Esophagus squamous epithelium (tissue), 5 donors: ENCODE measurements at regions not wholly inside any gene's neighbourhood (a gene's known extent, or its start where the extent isn't known, plus 50 kb on each side); places are given as distances from the start of the nearest gene placed in this dataset.

Source experiments
- DNase-seq: peaks from one replicate; lab custom pipeline; 2025; lab: John Stamatoyannopoulos, UW
- H3K27ac ChIP-seq, 4 donors: fragments of 200-600 bp; sonication (generic); one replicate each; pipeline ENCODE4 v1.5.1; 2016 to 2019; ENCODE audit warnings: mild to moderate bottlenecking in 1 of 4
- H3K27me3 ChIP-seq, 4 donors: fragments of 200-600 bp; sonication (generic); 1 replicate in 3 of 4; 2 replicates in 1 of 4; pipeline versions ENCODE4 v1.5.1 to v1.6.0; 2017 to 2021; ENCODE audit warnings: antibody characterized with exemption in 1 of 4
- H3K36me3 ChIP-seq, 3 donors: fragments of 200-600 bp; sonication (generic); one replicate each; pipeline ENCODE4 v1.5.1; 2016 to 2019
- H3K4me1 ChIP-seq, 3 donors: fragments of 200-600 bp; sonication (generic); one replicate each; pipeline ENCODE4 v1.5.1; 2017 to 2019
- H3K4me3 ChIP-seq, 4 donors: fragments of 200-600 bp; sonication (generic); 1 replicate in 3 of 4; 2 replicates in 1 of 4; pipeline ENCODE4 v1.5.1; 2016 to 2019; ENCODE audit warnings: mild to moderate bottlenecking in 2 of 4, moderate library complexity in 1 of 4
- H3K9me3 ChIP-seq, 3 donors: fragments of 200-600 bp; sonication (generic); one replicate each; pipeline ENCODE4 v1.5.1; 2016 to 2019
- CTCF ChIP-seq, 6 experiments: fragments of 450-650 bp in 4 of 6; fragments of 200-600 bp in 2 of 6; sonication (generic) in 2 of 6; IDR thresholded peaks; one replicate each; pipeline ENCODE4 v1.5.1; 2016 to 2019; ENCODE audit warnings: antibody characterized with exemption in 6 of 6, mild to moderate bottlenecking in 4 of 6, moderate library complexity in 4 of 6
- POLR2A ChIP-seq, 4 donors: fragments of 450-650 bp; IDR thresholded peaks; one replicate each; pipeline ENCODE4 v1.6.1; 2017; ENCODE audit warnings: antibody characterized with exemption in 4 of 4, mild to moderate bottlenecking in 4 of 4, moderate library complexity in 3 of 4
- WGBS, 2 donors: methylation state at CpG; one replicate each; pipeline ENCODE4 v1.1.5; 2018; 5-methylcytosine and 5-hydroxymethylcytosine counted together
- intact Hi-C: fragments of 100-400 bp; cut with DNase I; formaldehyde crosslinking; loops from one replicate; pipeline ENCODE4 v1.15.0; 2022
- donor health status: DM: yes; HTN: yes; CAD: no.

- Histone ChIP-seq H3K36me3 (peaks cover 0 to 29% (median 8%) of the 10 kb centered on the region in 3 donors), H3K27ac (peak overlapping the region in 1 of 4 donors; percentile 5), H3K9me3 (peaks cover 0 to 9% (median 7%) of the 10 kb centered on the region in 3 donors), H3K4me1 (peaks cover 0 to 58% (median 0%) of the 10 kb centered on the region in 3 donors), H3K27me3 (no peaks in the 10 kb centered on the region), H3K4me3 (no peak overlapping the region)
- no peak for TF ChIP-seq POLR2A (IDR thresholded peaks at IDR 0.05)
- no peak for TF ChIP-seq CTCF (IDR thresholded peaks at IDR 0.05)
- intact Hi-C loops: no loop called here
- DNase-seq: no peak
- 80 to 84% methylated on average over 8 of the region's 8 CpGs for WGBS, 2 donors
These were observed 100.3 kb upstream of the DOCK9 start for GRCh38 chr13:99078017-99078771.

DNA sequence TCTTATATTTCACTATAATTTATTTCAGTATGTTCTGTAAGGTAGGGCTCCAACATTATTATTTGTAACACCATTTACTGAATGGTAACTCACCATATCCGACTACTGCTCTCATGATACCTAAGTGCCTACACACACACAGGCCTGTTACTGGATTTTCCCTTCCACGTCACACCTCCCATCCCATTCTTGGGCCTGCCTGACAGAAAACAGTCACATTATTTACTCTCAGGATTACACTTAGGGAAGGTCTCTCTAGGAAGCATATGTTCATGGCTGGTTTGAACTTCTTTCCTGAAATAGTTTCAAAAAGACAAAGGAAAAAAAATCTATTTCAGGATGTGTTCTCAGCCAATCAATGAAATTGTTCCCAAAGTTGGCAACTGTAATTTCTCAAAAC, 102.3 kb upstream of the DOCK9 start:
- Histone ChIP-seq H3K4me1 (peaks cover 6 to 77% (median 8%) of the 10 kb centered on the region in 3 donors), H3K9me3 (no peaks in the 10 kb centered on the region), H3K27ac (peak overlapping the region in 2 of 4 donors; percentile 2 to 54), H3K4me3 (no peak overlapping the region), H3K27me3 (no peaks in the 10 kb centered on the region), H3K36me3 (peaks cover 0 to 10% (median 0%) of the 10 kb centered on the region in 3 donors)
- no peak for DNase-seq
- TF ChIP-seq CTCF (IDR thresholded peaks at IDR 0.05) (no peak), POLR2A (IDR thresholded peaks at IDR 0.05) (no peak)
- 55 to 76% methylated on average over 2 of the region's 2 CpGs for WGBS, 2 donors
- intact Hi-C loops: no loop called here

GRCh38 chr13:99083981-99084380, 106.1 kb upstream of the DOCK9 start:
- no peaks in the 10 kb centered on the region for H3K9me3 ChIP-seq
- H3K4me1 ChIP-seq: peaks cover 6 to 63% (median 15%) of the 10 kb centered on the region in 3 donors
- DNase-seq: no peak
- H3K27me3 ChIP-seq: no peaks in the 10 kb centered on the region
- 59 to 62% methylated on average over 2 of the region's 2 CpGs for WGBS, 2 donors
- H3K36me3 ChIP-seq: no peaks in the 10 kb centered on the region
- intact Hi-C loops: no loop called here
- H3K4me3 ChIP-seq: peak overlapping the region; percentile 81 to 94 (median 91)
- TF ChIP-seq CTCF (IDR thresholded peaks at IDR 0.05) (no peak), POLR2A (IDR thresholded peaks at IDR 0.05) (no peak)
- peak overlapping the region in 3 of 4 donors; percentile 97 to 99 (median 98) for H3K27ac ChIP-seq

DNA sequence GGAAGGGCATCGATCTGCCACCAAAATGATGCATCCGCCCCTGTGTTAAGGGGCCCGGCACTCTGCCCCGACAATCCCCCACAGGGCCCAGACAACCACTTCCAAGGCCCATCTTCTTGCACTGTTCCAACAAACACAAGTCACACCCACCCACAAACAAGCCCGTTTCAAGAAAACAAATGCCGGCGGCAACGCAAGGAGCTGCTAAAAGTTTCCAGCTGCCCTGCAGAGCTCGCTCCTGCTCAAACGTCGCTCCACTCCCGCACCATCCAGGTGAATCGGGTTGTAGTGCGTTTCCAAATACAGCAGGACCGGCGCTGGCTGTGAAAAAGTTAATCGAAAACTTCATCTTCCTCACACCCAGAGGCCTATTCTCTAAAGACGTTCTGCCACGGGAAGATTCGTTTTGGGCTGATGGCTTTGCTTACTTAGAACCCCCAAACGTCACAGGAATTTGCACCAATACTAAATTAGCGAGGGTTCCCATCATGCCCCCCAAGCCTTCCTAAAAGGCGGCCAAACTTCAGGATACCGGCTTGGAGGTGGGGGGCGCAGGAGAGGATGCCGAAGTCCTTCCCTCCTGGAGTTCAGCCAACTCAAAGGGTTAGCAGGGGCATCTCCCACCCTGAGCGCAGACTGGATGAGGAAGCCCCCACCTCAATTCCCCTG, 107.4 kb upstream of the DOCK9 start:
- Histone ChIP-seq H3K36me3 (no peaks in the 10 kb centered on the region), H3K4me1 (peaks cover 6 to 63% (median 15%) of the 10 kb centered on the region in 3 donors), H3K27me3 (no peaks in the 10 kb centered on the region), H3K4me3 (peak overlapping the region; percentile 81 to 94 (median 91)), H3K27ac (peak overlapping the region; percentile 93 to 99 (median 98)), H3K9me3 (no peaks in the 10 kb centered on the region)
- intact Hi-C loops: no loop called here
- TF ChIP-seq CTCF (IDR thresholded peaks at IDR 0.05) (no peak), POLR2A (IDR thresholded peaks at IDR 0.05) (no peak)
- WGBS, 2 donors: 7 to 22% methylated on average over 12 to 13 of the region's 27 CpGs
- DNase-seq: no peak

- Histone ChIP-seq H3K9me3 (no peaks in the 10 kb centered on the region), H3K4me3 (peak overlapping the region; percentile 81 to 94 (median 91)), H3K27me3 (no peaks in the 10 kb centered on the region), H3K4me1 (peaks cover 6 to 62% (median 15%) of the 10 kb centered on the region in 3 donors), H3K36me3 (no peaks in the 10 kb centered on the region), H3K27ac (peak overlapping the region; percentile 93 to 99 (median 98))
- DNase-seq: no peak
- TF ChIP-seq CTCF (IDR thresholded peaks at IDR 0.05): no peak
- TF ChIP-seq POLR2A (IDR thresholded peaks at IDR 0.05): no peak
- WGBS, 2 donors: 3 to 4% methylated on average over 4 to 7 of the region's 32 CpGs
- intact Hi-C loops: no loop called here
These were observed 108.0 kb upstream of the DOCK9 start for GRCh38 chr13:99085808-99086266.
